Adipocyte (in vitro differentiated cells): ENCODE measurements at regions not wholly inside any gene's neighbourhood (a gene's known extent, or its start where the extent isn't known, plus 50 kb on each side); places are given as distances from the start of the nearest gene placed in this dataset.
A peak's percentile ranks its signal among the peaks of the same experiment; 100 is the strongest.

Experiments used
- DNase-seq: peaks from one replicate; pipeline ENCODE4 v3.0.0-alpha.2; 2015; ENCODE audit warnings: low read depth
- H3K27me3 ChIP-seq: replicated peaks from 2 replicates; pipeline ENCODE4 v1.7.0; 2013; ENCODE audit warnings: mild to moderate bottlenecking, low read length, moderate library complexity; ENCODE audit not compliant: control insufficient read depth, insufficient read depth
- H3K36me3 ChIP-seq: 2 replicates; pipeline ENCODE4 v1.7.0; 2013; ENCODE audit warnings: low read length, mild to moderate bottlenecking, moderate library complexity; ENCODE audit not compliant: control insufficient read depth, insufficient read depth, severe bottlenecking
- H3K4me1 ChIP-seq: 2 replicates; pipeline ENCODE4 v1.7.0; 2013; ENCODE audit warnings: mild to moderate bottlenecking, low read length, moderate library complexity; ENCODE audit not compliant: control insufficient read depth, insufficient read depth
- H3K4me3 ChIP-seq: 2 replicates; pipeline ENCODE4 v1.7.0; 2013; ENCODE audit warnings: mild to moderate bottlenecking, low read length, moderate library complexity
- H3K9ac ChIP-seq: 2 replicates; pipeline ENCODE4 v1.7.0; 2013; ENCODE audit warnings: mild to moderate bottlenecking, low read length, moderate library complexity
- H3K9me3 ChIP-seq: 2 replicates; pipeline ENCODE4 v1.7.0; 2013; ENCODE audit warnings: mild to moderate bottlenecking, low read length, moderate library complexity; ENCODE audit not compliant: control insufficient read depth

GRCh38 chr5:104367978-104368377 is 805.4 kb upstream of the NUDT12 start:
- H3K9me3 ChIP-seq = peaks cover 5% of the 10 kb centered on the region
- no peak for DNase-seq
- H3K27me3 ChIP-seq = no peaks in the 10 kb centered on the region
- no peak overlapping the region for H3K9ac ChIP-seq
- no peaks in the 10 kb centered on the region for H3K36me3 ChIP-seq
- no peaks in the 10 kb centered on the region for H3K4me1 ChIP-seq
- no peak overlapping the region for H3K4me3 ChIP-seq

GRCh38 chr5:104363567-104363966 is 801.0 kb upstream of the NUDT12 start:
- no peaks in the 10 kb centered on the region for H3K27me3 ChIP-seq
- peaks cover 14% of the 10 kb centered on the region for H3K4me1 ChIP-seq
- no peaks in the 10 kb centered on the region for H3K36me3 ChIP-seq
- DNase-seq = no peak
- H3K4me3 ChIP-seq = no peak overlapping the region
- no peak overlapping the region for H3K9ac ChIP-seq
- peaks cover 5% of the 10 kb centered on the region for H3K9me3 ChIP-seq

GRCh38 chr5:104361932-104362331 is 799.3 kb upstream of the NUDT12 start:
- no peak overlapping the region for H3K4me3 ChIP-seq
- DNase-seq = no peak
- no peaks in the 10 kb centered on the region for H3K27me3 ChIP-seq
- no peaks in the 10 kb centered on the region for H3K9me3 ChIP-seq
- H3K9ac ChIP-seq = peak overlapping the region; percentile 26
- H3K4me1 ChIP-seq = peaks cover 14% of the 10 kb centered on the region
- no peaks in the 10 kb centered on the region for H3K36me3 ChIP-seq

GRCh38 chr5:104355350-104355749 is 792.8 kb upstream of the NUDT12 start:
- Histone ChIP-seq H3K9me3 (no peaks in the 10 kb centered on the region), H3K4me3 (no peak overlapping the region), H3K36me3 (no peaks in the 10 kb centered on the region), H3K27me3 (no peaks in the 10 kb centered on the region), H3K4me1 (no peaks in the 10 kb centered on the region), H3K9ac (no peak overlapping the region)
- DNase-seq = no peak

GRCh38 chr5:104353371-104353770 is 790.8 kb upstream of the NUDT12 start:
- H3K9ac ChIP-seq = no peak overlapping the region
- no peaks in the 10 kb centered on the region for H3K9me3 ChIP-seq
- no peaks in the 10 kb centered on the region for H3K36me3 ChIP-seq
- no peak overlapping the region for H3K4me3 ChIP-seq
- H3K4me1 ChIP-seq = no peaks in the 10 kb centered on the region
- H3K27me3 ChIP-seq = no peaks in the 10 kb centered on the region
- DNase-seq = peak; percentile 26

- Histone ChIP-seq H3K36me3 (no peaks in the 10 kb centered on the region), H3K9me3 (no peaks in the 10 kb centered on the region), H3K9ac (no peak overlapping the region), H3K4me1 (no peaks in the 10 kb centered on the region), H3K27me3 (no peaks in the 10 kb centered on the region), H3K4me3 (no peak overlapping the region)
- no peak for DNase-seq
These were observed 790.4 kb upstream of the NUDT12 start for GRCh38 chr5:104352954-104353353.

GRCh38 chr5:104347119-104347708 is 784.6 kb upstream of the NUDT12 start:
- H3K4me3 ChIP-seq = no peak overlapping the region
- H3K9ac ChIP-seq = no peak overlapping the region
- H3K9me3 ChIP-seq = no peaks in the 10 kb centered on the region
- H3K27me3 ChIP-seq = no peaks in the 10 kb centered on the region
- no peaks in the 10 kb centered on the region for H3K36me3 ChIP-seq
- DNase-seq = peak; percentile 73
- peaks cover 11% of the 10 kb centered on the region for H3K4me1 ChIP-seq

GRCh38 chr5:104345222-104346016 is 782.8 kb upstream of the NUDT12 start:
- peak overlapping the region; percentile 34 for H3K4me3 ChIP-seq
- DNase-seq = no peak
- no peak overlapping the region for H3K9ac ChIP-seq
- H3K27me3 ChIP-seq = no peaks in the 10 kb centered on the region
- no peaks in the 10 kb centered on the region for H3K36me3 ChIP-seq
- H3K4me1 ChIP-seq = peaks cover 11% of the 10 kb centered on the region
- H3K9me3 ChIP-seq = no peaks in the 10 kb centered on the region

- peak overlapping the region; percentile 34 for H3K4me3 ChIP-seq
- no peaks in the 10 kb centered on the region for H3K36me3 ChIP-seq
- DNase-seq = peak; percentile 83
- H3K27me3 ChIP-seq = no peaks in the 10 kb centered on the region
- H3K4me1 ChIP-seq = peaks cover 11% of the 10 kb centered on the region
- no peak overlapping the region for H3K9ac ChIP-seq
- no peaks in the 10 kb centered on the region for H3K9me3 ChIP-seq
These were observed 782.2 kb upstream of the NUDT12 start for GRCh38 chr5:104344809-104345208.

- Histone ChIP-seq H3K9me3 (no peaks in the 10 kb centered on the region), H3K4me3 (no peak overlapping the region), H3K4me1 (peaks cover 5% of the 10 kb centered on the region), H3K36me3 (no peaks in the 10 kb centered on the region), H3K27me3 (no peaks in the 10 kb centered on the region), H3K9ac (no peak overlapping the region)
- DNase-seq = no peak
These were observed 765.2 kb upstream of the NUDT12 start for GRCh38 chr5:104327801-104328200.

- no peaks in the 10 kb centered on the region for H3K36me3 ChIP-seq
- H3K27me3 ChIP-seq = no peaks in the 10 kb centered on the region
- H3K4me3 ChIP-seq = no peak overlapping the region
- H3K9ac ChIP-seq = no peak overlapping the region
- no peaks in the 10 kb centered on the region for H3K9me3 ChIP-seq
- DNase-seq = no peak
- peaks cover 5% of the 10 kb centered on the region for H3K4me1 ChIP-seq
These were observed 764.4 kb upstream of the NUDT12 start for GRCh38 chr5:104326966-104327365.
